GM12873 (cell line): ENCODE measurements at regions not wholly inside any gene's neighbourhood (a gene's known extent, or its start where the extent isn't known, plus 50 kb on each side); places are given as distances from the start of the nearest gene placed in this dataset.

Experiments
- CTCF ChIP-seq: IDR thresholded peaks from 2 replicates; pipeline ENCODE4 v1.5.1; 2012; ENCODE audit warnings: low read depth, mild to moderate bottlenecking, moderate library complexity, low read length, control low read depth; ENCODE audit not compliant: insufficient read depth; ENCODE audit errors: missing control alignments

- TF ChIP-seq CTCF, result no peak
These were observed 858.3 kb upstream of the TMPRSS15 start for GRCh38 chr21:19261731-19262376.

- TF ChIP-seq CTCF, result no peak
These were observed 863.1 kb upstream of the TMPRSS15 start for GRCh38 chr21:19266636-19267035.

- no peak for TF ChIP-seq CTCF
These were observed 865.1 kb upstream of the TMPRSS15 start for GRCh38 chr21:19268686-19269085.

- TF ChIP-seq CTCF, result no peak
These were observed 871.5 kb upstream of the TMPRSS15 start for GRCh38 chr21:19275065-19275464.

GRCh38 chr21:19276665-19277064 lies 873.1 kb upstream of the TMPRSS15 start:
- no peak for TF ChIP-seq CTCF

- no peak for TF ChIP-seq CTCF
These were observed 883.3 kb upstream of the TMPRSS15 start for GRCh38 chr21:19286876-19287275.

GRCh38 chr21:19290328-19290727 lies 886.7 kb upstream of the TMPRSS15 start:
- no peak for TF ChIP-seq CTCF
